Vagina (tissue), 2 donors: ENCODE measurements at regions not wholly inside any gene's neighbourhood (a gene's known extent, or its start where the extent isn't known, plus 50 kb on each side); places are given as distances from the start of the nearest gene placed in this dataset.

Experiments
- CTCF ChIP-seq, 3 experiments: fragments of 450-650 bp in 2 of 3; fragments of 200-600 bp in 1 of 3; sonication (generic) in 1 of 3; IDR thresholded peaks; one replicate each; pipeline ENCODE4 v1.5.1; 2017 to 2019; ENCODE audit warnings: antibody characterized with exemption in 3 of 3, mild to moderate bottlenecking in 2 of 3, moderate library complexity in 2 of 3
- POLR2A ChIP-seq, 2 donors: fragments of 450-650 bp; IDR thresholded peaks; one replicate each; pipeline ENCODE4 v1.6.1; 2017; ENCODE audit warnings: antibody characterized with exemption in 2 of 2, mild to moderate bottlenecking in 2 of 2, moderate library complexity in 2 of 2
- POLR2AphosphoS5 ChIP-seq, 2 donors: sonication (generic); formaldehyde crosslinking; IDR thresholded peaks; one replicate each; pipeline ENCODE4 v1.9.0; 2017; ENCODE audit warnings: antibody characterized with exemption in 2 of 2, mild to moderate bottlenecking in 2 of 2, low read depth in 1 of 2; ENCODE audit not compliant: insufficient read depth in 1 of 2

GRCh38 chr14:65872536-65872935 is 460.0 kb downstream of the FUT8 start:
- TF ChIP-seq CTCF (IDR thresholded peaks at IDR 0.05): no peak
- no peak for TF ChIP-seq POLR2AphosphoS5 (IDR thresholded peaks at IDR 0.05; ENCODE audit: insufficient read depth in 1 of 2, low read depth in 1 of 2)
- no peak for TF ChIP-seq POLR2A (IDR thresholded peaks at IDR 0.05)
